Activated T-helper 17 cell treated with anti-CD3 and anti-CD28 coated beads, Interleukin-2, amount 50 U/mL, for 72 hours (primary cell): ENCODE measurements at regions not wholly inside any gene's neighbourhood (a gene's known extent, or its start where the extent isn't known, plus 50 kb on each side); places are given as distances from the start of the nearest gene placed in this dataset.

Experiments used
- ATAC-seq: fragments of 150-1000 bp; cut with Tn5 transposase; replicated peaks from 2 replicates; pipeline ENCODE4 v1.10.0; 2021; ENCODE audit warnings: mild to moderate bottlenecking, moderate library complexity
- H3K27ac Mint-ChIP-seq: one replicate; pipeline ENCODE4 v1.8.0; 2022; ENCODE audit warnings: mixed read lengths
- H3K27me3 Mint-ChIP-seq: one replicate; pipeline ENCODE4 v1.8.0; 2022; ENCODE audit warnings: mixed read lengths
- H3K36me3 Mint-ChIP-seq: one replicate; pipeline ENCODE4 v1.8.0; 2022; ENCODE audit warnings: low read depth, mild to moderate bottlenecking, mixed read lengths
- H3K4me1 Mint-ChIP-seq: one replicate; pipeline ENCODE4 v1.8.0; 2022; ENCODE audit warnings: mixed read lengths
- H3K4me3 Mint-ChIP-seq: one replicate; pipeline ENCODE4 v1.8.0; 2022; ENCODE audit warnings: mild to moderate bottlenecking, mixed read lengths
- H3K9me3 Mint-ChIP-seq: one replicate; pipeline ENCODE4 v1.8.0; 2022; ENCODE audit warnings: mixed read lengths

- no peak for ATAC-seq
- Mint-ChIP-seq H3K27ac (no peak overlapping the region), H3K4me1 (peaks cover 22% of the 10 kb centered on the region), H3K36me3 (no peaks in the 10 kb centered on the region), H3K4me3 (no peak overlapping the region), H3K27me3 (peaks cover 23% of the 10 kb centered on the region), H3K9me3 (no peaks in the 10 kb centered on the region)
Observed at GRCh38 chr9:90970608-90971007, 169.0 kb downstream of the SYK start.

DNA sequence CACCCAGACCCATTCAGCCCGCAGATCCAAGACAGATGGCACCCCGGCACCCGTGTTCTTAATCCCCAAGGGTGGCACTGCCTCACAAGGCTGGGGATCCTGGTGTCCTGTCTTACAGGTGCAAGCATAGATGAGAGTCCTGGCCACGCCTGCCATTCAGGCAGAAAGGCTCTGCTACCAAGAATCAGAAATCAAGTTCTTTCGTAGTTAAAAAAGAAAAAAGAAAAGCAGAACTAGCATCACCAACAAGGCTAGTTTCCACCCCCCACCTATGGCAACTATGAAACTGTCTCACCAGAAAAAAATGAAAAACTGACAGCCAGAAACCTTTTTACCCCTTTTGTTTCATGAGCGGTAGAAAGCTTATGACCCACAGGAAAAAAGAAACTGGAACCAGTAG lies 170.4 kb downstream of the SYK start:
- H3K4me1 Mint-ChIP-seq: peaks cover 9% of the 10 kb centered on the region
- no peak overlapping the region for H3K27ac Mint-ChIP-seq
- H3K4me3 Mint-ChIP-seq: no peak overlapping the region
- peaks cover 21% of the 10 kb centered on the region for H3K27me3 Mint-ChIP-seq
- H3K9me3 Mint-ChIP-seq: no peaks in the 10 kb centered on the region
- ATAC-seq: no peak
- H3K36me3 Mint-ChIP-seq: no peaks in the 10 kb centered on the region

DNA sequence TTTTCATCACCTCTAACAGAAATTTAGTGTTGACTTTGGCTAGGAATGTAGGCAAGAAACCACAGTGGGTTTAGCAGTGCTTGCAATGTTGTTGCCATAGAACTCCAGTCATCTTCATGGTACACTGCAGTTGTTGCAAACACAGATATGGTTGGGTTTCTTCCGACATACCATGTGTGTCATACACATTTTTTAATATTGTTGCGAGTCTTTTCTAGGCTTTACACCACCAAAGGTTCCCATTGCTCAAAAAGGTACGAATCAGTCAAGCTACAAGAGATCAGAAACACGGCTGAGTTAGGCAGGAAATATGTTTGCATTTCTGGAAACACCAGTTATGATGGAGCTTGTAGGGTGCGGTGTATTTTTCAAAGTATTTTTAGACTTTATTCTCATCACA lies 172.4 kb downstream of the SYK start:
- H3K9me3 Mint-ChIP-seq: no peaks in the 10 kb centered on the region
- no peak for ATAC-seq
- H3K36me3 Mint-ChIP-seq: no peaks in the 10 kb centered on the region

DNA sequence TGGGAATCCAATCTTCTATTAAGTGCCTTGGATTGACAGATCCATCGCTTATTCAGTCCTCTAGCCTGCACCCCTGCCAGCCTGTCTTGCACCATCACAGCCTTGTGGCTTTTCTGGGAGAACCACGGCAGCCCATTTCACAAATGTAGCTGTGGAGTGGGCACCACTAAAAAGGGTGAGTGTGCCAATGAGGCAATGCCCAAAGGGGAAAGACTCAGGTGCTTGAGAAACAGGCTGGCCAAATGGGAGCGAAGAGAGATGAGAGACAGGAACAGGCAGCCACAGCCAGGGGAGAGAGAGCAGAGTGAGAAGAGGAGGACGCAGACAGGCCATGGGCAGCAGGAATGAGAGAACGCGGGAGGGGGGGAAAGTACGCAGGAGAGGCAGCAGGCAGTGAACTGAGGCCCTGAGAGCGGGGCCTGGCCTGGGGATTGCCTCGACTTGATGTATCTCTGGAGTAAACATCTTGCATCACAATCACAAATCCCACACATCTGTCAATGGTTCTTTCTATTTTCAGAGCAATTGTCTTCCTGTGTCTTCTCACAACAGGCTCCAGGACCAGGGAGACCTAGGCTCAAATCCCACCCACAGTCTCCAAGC lies 173.1 kb downstream of the SYK start:
- peak; percentile 35 for ATAC-seq
- H3K36me3 Mint-ChIP-seq: no peaks in the 10 kb centered on the region
- peaks cover 3% of the 10 kb centered on the region for H3K4me1 Mint-ChIP-seq
- H3K4me3 Mint-ChIP-seq: no peak overlapping the region
- H3K27me3 Mint-ChIP-seq: peaks cover 33% of the 10 kb centered on the region
- H3K9me3 Mint-ChIP-seq: no peaks in the 10 kb centered on the region
- peak overlapping the region; percentile 24 for H3K27ac Mint-ChIP-seq

More for the DNA sequence above, 172.4 kb downstream of the SYK start:
- Mint-ChIP-seq H3K4me1 (peaks cover 3% of the 10 kb centered on the region), H3K27me3 (peaks cover 26% of the 10 kb centered on the region), H3K27ac (no peak overlapping the region), H3K4me3 (no peak overlapping the region)

DNA sequence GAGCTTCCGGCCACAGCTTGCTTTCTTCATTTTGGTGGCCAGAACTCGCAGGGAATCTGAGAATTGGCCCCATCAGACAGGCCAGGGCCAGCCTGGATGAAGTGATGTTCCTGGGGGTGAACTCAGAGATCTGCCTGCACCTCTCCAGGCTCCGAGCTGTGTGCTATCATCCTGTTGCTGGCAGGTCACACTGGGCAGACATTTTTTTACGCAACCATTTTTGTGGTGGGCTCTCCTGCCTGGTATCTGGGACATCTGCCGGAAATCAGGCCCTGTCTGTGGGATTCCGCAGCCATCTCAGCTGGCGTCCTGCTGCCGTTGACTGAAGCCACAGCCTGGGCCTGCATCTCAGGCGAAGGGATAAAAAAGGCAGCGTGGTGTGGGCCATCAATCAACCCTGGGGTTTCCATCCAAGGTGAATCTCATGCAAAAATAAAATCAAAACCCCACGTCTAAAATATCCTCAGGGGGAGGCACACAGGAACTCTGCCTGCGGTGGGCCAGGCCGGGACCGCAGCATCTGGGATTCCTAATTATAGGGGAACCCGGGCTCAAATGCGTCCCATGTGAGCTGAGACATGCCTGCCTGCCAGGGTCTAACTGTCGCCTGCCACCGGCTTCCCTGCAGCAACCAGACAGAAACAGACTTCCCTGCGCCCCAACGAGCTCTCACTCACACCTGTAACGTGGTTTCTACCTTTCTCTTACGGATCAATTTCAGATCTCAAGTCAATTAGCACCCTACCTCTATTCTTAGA lies 174.3 kb downstream of the SYK start:
- no peaks in the 10 kb centered on the region for H3K36me3 Mint-ChIP-seq
- no peak overlapping the region for H3K27ac Mint-ChIP-seq
- no peak for ATAC-seq
- H3K27me3 Mint-ChIP-seq: peaks cover 39% of the 10 kb centered on the region
- no peaks in the 10 kb centered on the region for H3K9me3 Mint-ChIP-seq
- peaks cover 3% of the 10 kb centered on the region for H3K4me1 Mint-ChIP-seq
- no peak overlapping the region for H3K4me3 Mint-ChIP-seq

DNA sequence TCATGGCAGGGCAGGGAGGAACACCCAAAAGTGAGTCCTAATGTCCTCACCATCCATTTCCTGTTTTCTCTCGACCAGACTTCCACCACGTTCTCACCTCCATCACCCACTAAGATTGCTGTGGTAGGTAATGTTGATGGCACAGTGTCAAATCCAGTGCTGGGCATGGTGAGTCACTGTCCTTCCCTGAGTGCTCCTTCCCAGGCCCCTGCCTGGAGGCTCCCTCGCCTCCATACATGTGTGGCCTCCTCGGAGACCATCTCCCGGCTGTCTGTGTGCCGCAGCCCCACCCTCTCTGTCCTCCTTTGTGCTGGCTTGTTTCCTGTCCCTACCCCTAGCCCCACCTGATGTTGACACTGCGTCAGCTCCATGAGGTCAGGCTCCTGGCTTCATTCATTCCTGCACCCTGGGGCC lies 177.5 kb downstream of the SYK start:
- Mint-ChIP-seq H3K4me3 (no peak overlapping the region), H3K27ac (no peak overlapping the region), H3K36me3 (no peaks in the 10 kb centered on the region), H3K27me3 (peaks cover 39% of the 10 kb centered on the region), H3K9me3 (no peaks in the 10 kb centered on the region), H3K4me1 (peaks cover under 1% of the 10 kb centered on the region)
- peak; percentile 37 for ATAC-seq

- Mint-ChIP-seq H3K27me3 (peaks cover 36% of the 10 kb centered on the region), H3K9me3 (no peaks in the 10 kb centered on the region)
Observed at GRCh38 chr9:90979639-90980038, 178.0 kb downstream of the SYK start.

GRCh38 chr9:90981726-90982125 lies 180.1 kb downstream of the SYK start:
- no peaks in the 10 kb centered on the region for H3K36me3 Mint-ChIP-seq
- H3K4me3 Mint-ChIP-seq: no peak overlapping the region
- no peaks in the 10 kb centered on the region for H3K9me3 Mint-ChIP-seq
- peak; percentile 82 for ATAC-seq
- H3K27ac Mint-ChIP-seq: no peak overlapping the region
- H3K27me3 Mint-ChIP-seq: peaks cover 28% of the 10 kb centered on the region
- no peaks in the 10 kb centered on the region for H3K4me1 Mint-ChIP-seq

More at GRCh38 chr9:90979639-90980038, 178.0 kb downstream of the SYK start:
- Mint-ChIP-seq H3K4me3 (no peak overlapping the region), H3K36me3 (no peaks in the 10 kb centered on the region), H3K27ac (no peak overlapping the region), H3K4me1 (no peaks in the 10 kb centered on the region)
- ATAC-seq: no peak

DNA sequence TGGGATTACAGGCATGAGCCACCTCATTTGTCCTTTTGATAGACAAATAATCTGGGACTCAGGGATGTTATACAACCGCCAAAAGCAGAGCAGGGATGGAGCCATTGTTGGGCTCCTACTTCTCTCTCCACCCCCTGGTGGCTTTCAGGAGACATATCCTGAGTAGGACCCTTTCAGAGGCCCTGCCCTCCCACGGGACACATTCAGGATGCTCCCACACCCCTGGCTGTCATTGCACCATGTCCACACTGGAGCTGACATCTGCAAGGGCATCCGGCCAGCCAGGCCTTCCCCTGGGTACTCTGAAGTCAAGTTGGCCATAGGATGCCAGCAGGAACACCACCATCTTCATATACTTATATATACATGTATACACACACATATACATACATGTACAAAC lies 181.8 kb downstream of the SYK start:
- Mint-ChIP-seq H3K9me3 (no peaks in the 10 kb centered on the region), H3K36me3 (no peaks in the 10 kb centered on the region), H3K27ac (no peak overlapping the region), H3K4me1 (no peaks in the 10 kb centered on the region), H3K4me3 (no peak overlapping the region), H3K27me3 (peaks cover 20% of the 10 kb centered on the region)
- ATAC-seq: no peak

- Mint-ChIP-seq H3K9me3 (no peaks in the 10 kb centered on the region), H3K4me3 (no peak overlapping the region), H3K4me1 (no peaks in the 10 kb centered on the region), H3K36me3 (no peaks in the 10 kb centered on the region), H3K27ac (no peak overlapping the region), H3K27me3 (peaks cover 3% of the 10 kb centered on the region)
- no peak for ATAC-seq
Observed at GRCh38 chr9:90985631-90986030, 184.0 kb downstream of the SYK start.

- Mint-ChIP-seq H3K36me3 (no peaks in the 10 kb centered on the region), H3K27me3 (peaks cover 4% of the 10 kb centered on the region), H3K4me1 (no peaks in the 10 kb centered on the region), H3K4me3 (no peak overlapping the region), H3K9me3 (peaks cover 1% of the 10 kb centered on the region), H3K27ac (no peak overlapping the region)
- ATAC-seq: no peak
Observed at GRCh38 chr9:90986161-90986560, 184.5 kb downstream of the SYK start.

DNA sequence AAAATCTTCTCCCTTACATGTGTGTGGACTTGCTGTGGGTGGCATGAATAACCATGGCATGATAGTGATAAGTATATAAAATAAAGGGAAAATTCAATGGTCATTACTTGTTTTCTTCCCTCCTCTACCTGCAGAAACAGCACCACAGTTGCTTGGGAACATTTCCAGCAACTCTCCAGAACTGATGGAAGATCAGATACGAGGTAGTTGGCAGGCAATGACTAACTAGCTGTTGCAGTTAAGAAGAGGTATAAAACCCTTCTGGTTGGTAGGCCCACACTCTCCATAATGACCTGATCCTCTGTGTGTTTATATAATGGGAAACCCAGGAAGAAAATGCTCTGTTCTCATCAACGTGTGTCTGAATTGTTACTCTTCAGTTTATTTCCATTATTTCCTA lies 185.9 kb downstream of the SYK start:
- H3K36me3 Mint-ChIP-seq: no peaks in the 10 kb centered on the region
- H3K9me3 Mint-ChIP-seq: peaks cover 3% of the 10 kb centered on the region
- H3K27me3 Mint-ChIP-seq: peaks cover 7% of the 10 kb centered on the region
- no peak overlapping the region for H3K27ac Mint-ChIP-seq
- H3K4me3 Mint-ChIP-seq: no peak overlapping the region
- H3K4me1 Mint-ChIP-seq: no peaks in the 10 kb centered on the region
- no peak for ATAC-seq

GRCh38 chr9:90988318-90988717 lies 186.7 kb downstream of the SYK start:
- Mint-ChIP-seq H3K9me3 (peaks cover 3% of the 10 kb centered on the region), H3K4me1 (no peaks in the 10 kb centered on the region), H3K27ac (no peak overlapping the region), H3K27me3 (peaks cover 4% of the 10 kb centered on the region), H3K4me3 (no peak overlapping the region), H3K36me3 (no peaks in the 10 kb centered on the region)
- ATAC-seq: no peak

DNA sequence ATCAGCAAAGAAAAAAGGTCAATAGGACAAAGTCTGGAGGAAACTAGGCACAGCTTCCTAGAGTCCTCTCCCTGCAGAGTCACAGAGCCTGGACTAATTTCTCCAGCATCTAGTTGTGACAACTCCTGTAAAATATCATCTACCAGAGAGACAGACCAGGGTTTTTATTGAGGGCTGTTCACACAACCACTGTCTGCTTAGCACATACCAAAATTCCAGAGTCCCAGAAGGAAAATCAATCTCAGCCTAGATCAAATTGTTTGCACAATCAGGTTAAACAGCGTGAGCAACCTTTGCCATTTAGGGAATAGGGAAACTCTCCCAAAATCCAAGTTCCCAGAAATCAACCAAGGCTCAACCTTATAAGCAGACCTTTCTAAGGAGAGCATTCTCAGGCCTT lies 190.3 kb downstream of the SYK start:
- H3K4me1 Mint-ChIP-seq: no peaks in the 10 kb centered on the region
- H3K27ac Mint-ChIP-seq: no peak overlapping the region
- no peak overlapping the region for H3K4me3 Mint-ChIP-seq
- H3K36me3 Mint-ChIP-seq: no peaks in the 10 kb centered on the region
- H3K9me3 Mint-ChIP-seq: peaks cover 3% of the 10 kb centered on the region
- H3K27me3 Mint-ChIP-seq: peaks cover 15% of the 10 kb centered on the region
- ATAC-seq: no peak

DNA sequence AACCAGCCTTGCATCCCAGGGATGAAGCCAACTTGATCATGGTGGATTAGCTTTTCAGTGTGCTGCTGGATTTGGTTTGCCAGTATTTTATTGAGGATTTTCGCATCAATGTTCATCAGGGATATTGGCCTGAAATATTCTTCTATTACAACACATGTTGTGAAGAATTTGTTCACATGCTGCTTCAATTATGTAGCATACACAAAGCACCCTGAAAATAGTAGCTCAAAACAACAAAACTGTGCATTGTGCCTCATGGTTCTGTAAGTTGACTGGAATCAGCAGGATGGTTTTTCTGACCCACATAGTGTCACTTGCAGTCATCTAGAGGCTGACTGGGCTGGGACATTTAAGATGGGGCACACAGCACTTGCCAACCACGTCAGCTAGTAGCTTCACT lies 193.9 kb downstream of the SYK start:
- Mint-ChIP-seq H3K27me3 (peaks cover 19% of the 10 kb centered on the region), H3K4me1 (no peaks in the 10 kb centered on the region), H3K4me3 (no peak overlapping the region), H3K36me3 (no peaks in the 10 kb centered on the region), H3K9me3 (peaks cover 3% of the 10 kb centered on the region), H3K27ac (no peak overlapping the region)
- no peak for ATAC-seq
